ENCODE measurements at regions not wholly inside any gene's neighbourhood (a gene's known extent, or its start where the extent isn't known, plus 50 kb on each side); places are given as distances from the start of the nearest gene placed in this dataset.
"Not testable (repeated sequence)": the region's sequence is repeated elsewhere in the genome, so short reads cannot be mapped to it uniquely, and the experiment has no call there.

DNA sequence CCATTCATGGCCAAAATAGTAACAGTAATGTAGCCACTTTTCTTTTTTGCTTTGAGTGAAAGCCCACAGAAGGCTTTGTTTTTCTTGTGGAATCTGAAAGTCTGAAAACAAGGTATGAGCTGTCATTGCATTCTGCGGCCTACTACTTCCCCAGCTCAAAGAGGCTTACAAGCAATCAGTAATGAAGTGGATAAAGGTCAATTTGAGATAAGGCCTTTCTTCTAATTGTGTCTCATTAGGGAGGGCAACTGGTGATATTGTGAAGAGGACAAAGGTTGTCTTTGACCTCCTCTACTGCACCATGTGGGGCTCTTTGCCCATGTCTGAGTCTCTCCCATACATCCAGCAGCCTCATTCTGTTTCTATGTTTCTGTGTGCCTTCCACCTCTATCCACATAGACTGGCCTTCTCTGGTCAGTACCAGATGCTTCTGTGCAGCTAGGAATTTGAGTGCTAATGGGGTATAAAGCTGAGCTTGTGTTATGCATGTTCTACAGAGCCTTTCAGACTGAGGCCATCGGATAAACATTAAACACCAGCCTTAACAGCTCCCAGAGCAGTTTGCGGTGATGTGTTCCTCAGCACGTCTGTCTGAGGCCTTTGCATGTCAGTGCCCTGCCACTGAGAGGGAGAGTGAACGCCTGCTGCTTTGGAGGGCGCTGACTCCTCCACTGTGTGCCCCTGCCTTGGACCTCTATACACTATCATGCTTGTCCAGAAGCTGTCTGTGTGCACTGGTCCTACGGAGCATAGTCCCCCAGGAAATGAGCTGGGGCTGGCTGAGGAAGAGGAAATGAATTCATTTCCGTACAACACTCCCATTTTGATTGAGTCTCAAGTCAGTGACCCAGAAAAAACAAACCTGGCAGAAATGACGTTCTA lies 80.2 kb downstream of the SH2D1A start:
- no peak for DNase-seq

- no peak for DNase-seq
Measured at GRCh38 chrX:124433186-124433585, 86.8 kb downstream of the SH2D1A start.

GRCh38 chrX:124435616-124436015 lies 89.3 kb downstream of the SH2D1A start:
- no peak for DNase-seq

GRCh38 chrX:124440695-124441094 lies 94.3 kb downstream of the SH2D1A start:
- no peak for DNase-seq

DNA sequence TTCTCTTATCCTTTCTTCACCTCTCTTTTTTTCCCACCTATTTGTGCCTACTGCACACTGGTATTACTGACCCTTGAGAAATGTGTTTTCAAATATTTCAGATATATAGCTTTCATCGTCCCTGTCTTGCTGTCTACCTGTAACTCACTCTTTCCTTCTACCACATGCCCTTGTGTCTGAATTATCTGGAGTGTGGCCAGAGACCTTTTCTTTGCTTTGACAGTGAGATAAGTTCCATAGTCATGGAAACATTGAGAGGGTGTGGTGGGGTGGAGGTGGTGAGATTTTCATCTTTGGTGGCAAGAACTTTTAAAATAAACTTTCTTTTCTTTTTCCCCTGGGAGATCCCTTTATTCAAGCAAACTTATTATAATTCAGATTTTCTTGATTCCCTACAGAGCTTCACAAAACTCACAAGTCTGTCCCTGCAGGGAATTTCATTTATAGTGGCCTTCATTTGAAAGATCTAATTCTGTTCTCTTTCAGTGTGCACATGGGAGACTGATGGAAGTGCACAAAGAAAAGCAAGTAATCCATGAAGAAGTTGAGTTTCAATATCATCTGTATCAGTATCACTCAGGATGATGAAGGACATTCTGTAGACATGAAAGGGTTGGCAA lies 95.7 kb downstream of the SH2D1A start:
- no peak for DNase-seq

DNA sequence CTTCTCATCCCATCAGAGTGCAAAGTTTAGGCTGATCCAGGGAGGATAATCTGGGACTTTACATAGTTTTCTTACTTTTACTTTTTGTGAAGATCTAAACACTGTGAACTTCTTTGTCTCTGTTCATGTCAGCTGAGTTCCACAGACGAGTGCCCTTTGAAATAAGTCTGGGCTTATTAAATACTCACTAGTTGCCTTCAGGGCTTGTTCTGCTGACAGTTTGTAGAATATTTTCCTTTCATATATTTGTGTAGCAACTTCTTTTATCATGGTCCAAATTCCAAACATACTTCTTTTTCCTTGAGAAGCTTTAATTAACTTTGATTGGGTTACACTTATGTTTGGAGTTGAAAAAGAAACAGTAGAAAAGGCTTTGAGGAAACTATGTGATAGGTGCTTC lies 109.6 kb downstream of the SH2D1A start:
- DNase-seq: no peak

DNA sequence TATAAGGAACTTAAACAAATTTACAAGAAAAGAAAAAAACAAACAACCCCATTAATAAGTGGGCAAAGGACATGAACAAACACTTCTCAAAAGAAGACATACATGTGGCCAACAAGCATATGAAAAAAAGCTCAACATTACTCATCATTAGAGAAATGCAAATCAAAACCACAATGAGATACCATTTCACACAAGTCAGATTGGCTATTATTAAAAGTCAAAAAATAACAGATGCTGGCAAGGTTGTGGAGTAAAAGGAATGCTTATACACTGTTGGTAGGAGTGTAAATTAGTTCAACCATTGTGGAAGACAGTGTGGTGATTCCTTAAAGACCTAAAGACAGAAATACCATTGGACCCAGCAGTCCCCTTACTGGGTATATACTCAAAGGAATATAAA lies 113.5 kb downstream of the SH2D1A start:
- not testable (repeated sequence) for DNase-seq

DNA sequence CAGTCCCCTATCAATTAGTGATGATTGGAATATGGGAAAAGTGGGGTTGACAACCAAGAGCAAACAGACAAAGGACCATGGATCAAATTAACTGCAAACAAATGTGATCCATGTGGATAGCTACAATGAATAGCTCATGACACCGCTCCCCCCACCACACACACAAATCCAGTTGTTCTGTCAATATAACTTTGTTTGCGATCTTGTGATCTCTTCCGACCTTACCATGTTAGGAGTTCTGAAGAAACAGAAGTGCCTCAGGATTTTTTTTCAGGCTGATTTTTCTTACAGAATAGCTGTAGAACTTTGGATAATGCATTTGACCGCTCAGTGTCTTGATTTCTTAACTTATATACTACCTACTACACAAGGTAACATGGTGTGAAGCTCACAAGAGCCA lies 116.6 kb downstream of the SH2D1A start:
- no peak for DNase-seq

DNA sequence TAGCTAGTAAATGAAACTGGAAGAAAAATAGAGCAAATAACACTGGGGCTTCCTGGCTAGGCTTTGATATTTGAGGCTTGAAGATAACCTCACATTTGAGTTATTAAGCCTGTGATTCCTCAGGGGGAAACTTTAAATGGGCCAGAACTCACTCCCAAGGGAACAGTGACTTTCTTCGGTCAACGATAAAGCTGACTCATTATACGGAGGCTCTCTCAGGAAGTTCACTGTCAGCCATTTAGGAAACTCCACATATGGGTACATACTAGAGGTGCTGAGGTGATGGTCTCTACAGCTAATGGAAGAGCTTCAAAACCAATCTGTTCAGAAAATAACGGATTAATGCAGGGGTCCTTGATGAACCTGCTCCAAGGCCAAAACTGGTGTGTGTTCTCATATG lies 120.8 kb downstream of the SH2D1A start:
- DNase-seq: no peak

DNA sequence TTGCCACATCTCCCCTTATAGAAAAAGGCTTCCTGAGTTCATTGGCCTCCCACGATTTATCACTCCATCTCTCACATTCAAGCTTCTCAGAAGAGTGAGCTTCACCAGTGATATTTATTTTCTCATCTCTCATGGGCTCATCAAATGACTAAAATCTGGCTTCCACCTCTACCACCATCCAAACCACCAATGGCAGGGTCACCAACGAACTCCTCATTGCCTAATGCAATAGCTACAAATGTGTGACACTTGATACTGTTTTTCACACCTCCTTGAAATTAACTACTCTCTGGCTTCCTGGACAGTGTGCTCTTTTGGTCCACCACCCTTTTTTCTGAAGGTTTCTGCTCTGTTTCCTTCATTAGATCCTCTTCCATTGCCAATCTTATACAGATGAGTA lies 129.0 kb downstream of the SH2D1A start:
- no peak for DNase-seq

GRCh38 chrX:124476562-124476961 lies 130.2 kb downstream of the SH2D1A start:
- no peak for DNase-seq

- DNase-seq: no peak
Measured at GRCh38 chrX:124478046-124478445, 131.7 kb downstream of the SH2D1A start.

- DNase-seq: no peak
Measured at GRCh38 chrX:124488412-124489161, 142.2 kb downstream of the SH2D1A start.

GRCh38 chrX:124493984-124494383 lies 147.6 kb downstream of the SH2D1A start:
- no peak for DNase-seq

DNA sequence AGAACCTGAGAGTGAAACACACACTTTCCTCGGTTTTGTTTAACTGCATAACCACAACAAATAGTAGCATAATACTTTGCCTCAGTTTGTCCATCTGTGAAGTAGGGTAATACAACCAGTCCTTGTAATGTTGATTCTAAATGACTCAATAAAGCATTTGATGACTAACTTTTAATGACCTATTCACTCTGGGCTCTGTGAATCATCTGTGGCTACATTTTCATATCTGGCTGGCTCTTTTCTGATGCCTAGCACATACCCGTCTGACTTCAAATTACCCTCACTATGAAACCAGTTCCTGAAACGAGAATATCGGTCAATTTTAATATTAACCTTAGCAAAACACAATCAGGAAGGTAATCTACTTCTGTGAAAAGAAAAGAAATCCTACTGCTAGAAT lies 151.0 kb downstream of the SH2D1A start:
- DNase-seq: no peak

DNA sequence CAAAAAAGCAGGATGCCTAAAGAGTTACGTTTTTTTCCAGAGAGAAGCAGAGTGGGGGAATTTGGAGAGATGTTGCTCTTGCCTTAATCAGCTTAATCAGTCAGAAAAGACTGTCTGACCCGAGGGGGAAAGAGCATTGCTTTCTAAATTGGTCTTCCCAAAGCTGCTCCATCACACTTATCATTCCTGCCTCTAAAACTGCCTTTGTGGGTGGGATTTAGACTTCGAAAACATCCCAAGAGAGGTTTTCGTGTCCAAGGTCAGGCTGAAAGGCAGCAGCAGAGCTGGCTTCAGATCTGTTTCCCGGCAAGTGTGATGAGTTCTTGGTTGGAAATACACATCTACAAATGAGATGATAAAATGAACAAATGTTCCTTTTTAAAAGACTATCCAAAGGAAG lies 155.2 kb downstream of the SH2D1A start:
- DNase-seq: no peak

GRCh38 chrX:124502166-124502565 lies 155.8 kb downstream of the SH2D1A start:
- DNase-seq: no peak

DNA sequence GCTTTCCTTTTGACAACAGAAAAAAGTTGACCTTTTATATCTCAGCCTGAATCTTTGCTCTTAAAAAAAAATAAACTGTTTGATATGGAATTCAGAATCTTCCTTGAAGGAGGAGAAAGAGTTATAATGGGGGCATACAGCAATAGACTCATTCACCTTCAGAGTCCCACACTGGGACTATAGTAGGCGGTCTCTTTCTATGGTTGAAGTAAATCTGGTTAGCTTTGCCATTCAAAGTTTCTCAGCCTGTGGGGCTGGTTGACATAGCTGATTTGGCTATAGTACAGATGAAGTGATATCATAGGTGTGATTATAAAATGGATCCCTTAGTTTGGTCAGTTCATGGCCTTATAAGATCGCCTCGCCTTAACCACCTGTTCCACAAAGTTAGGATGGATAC lies 156.2 kb downstream of the SH2D1A start:
- DNase-seq: no peak

- no peak for DNase-seq
Measured at GRCh38 chrX:124504111-124504983, 158.0 kb downstream of the SH2D1A start.

DNA sequence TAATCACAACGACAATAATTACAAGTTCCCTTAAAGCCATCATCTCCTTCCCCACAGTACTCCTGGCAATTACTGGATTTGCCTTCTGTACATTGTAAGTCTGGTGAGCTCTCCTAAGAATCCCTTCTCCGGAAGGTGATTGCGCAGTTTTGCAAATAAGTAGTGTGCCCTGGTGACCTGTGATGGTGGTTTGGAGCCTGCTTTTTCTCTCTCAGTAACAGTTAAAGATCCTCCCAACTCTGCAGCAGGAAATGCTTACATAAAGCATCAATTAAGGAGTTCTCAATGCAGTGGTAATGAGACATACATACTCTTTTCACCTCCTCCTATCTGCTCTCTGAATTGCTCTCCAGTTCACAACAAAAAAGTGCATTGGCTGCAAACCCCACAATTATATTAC lies 159.7 kb downstream of the SH2D1A start:
- no peak for DNase-seq

DNA sequence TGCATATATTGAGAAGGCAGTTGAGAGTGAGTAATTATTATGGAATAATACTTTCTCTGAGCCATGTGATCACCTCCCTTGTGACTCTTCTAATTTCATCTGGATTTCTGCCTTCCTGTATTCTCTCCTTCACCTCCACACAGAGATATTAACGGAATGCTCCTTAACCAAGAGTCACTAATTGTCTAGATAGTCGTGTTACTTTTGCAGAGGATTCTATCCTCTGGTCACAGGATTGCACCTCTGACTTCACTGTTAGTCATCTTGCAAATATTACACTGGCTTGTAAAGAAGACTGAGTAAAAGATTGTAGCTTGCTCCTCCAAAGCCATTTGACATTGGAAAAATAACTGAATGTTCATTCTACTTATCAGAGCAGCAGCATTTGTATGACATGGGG lies 160.9 kb downstream of the SH2D1A start:
- DNase-seq: no peak

DNA sequence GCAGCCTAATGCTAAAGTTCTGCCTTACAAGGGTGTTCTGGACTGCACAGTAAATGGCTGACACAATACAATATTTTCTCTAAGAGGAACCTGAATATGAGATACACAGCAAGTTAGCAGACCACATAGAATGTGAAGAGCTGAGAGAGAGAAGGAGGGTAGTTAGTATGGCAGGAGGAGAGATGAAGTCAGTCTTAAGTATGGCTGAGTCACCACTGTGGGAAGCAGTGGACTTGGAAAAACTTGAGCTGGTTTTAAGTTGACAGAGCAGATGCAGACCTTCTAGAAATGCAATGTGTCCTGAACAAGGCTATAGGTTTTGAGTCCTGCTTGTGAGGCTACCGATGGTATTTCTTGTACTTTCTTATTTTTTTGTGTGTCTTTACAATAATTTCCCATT lies 172.5 kb downstream of the SH2D1A start:
- DNase-seq: no peak

GRCh38 chrX:124524852-124525251 lies 178.5 kb downstream of the SH2D1A start:
- DNase-seq: no peak

Data from activated naive CD4-positive, alpha-beta T cell treated with anti-CD3 and anti-CD28 coated beads, Interleukin-2, amount 50 U/mL, for 16 hours (primary cell).